HepG2 (cell line): ENCODE measurements at regions not wholly inside any gene's neighbourhood (a gene's known extent, or its start where the extent isn't known, plus 50 kb on each side); places are given as distances from the start of the nearest gene placed in this dataset.

ENCODE experiments used
- ATAC-seq: fragments of 200-7000 bp; cut with Tn5 transposase; 3 replicates; pipeline ENCODE4 v1.9.1; 2020; ENCODE audit warnings: mild to moderate bottlenecking, moderate library complexity
- BruUV-seq: library from RNA; stranded (reverse); fragments of 400-500 nt; replicated peaks from 2 replicates; lab custom pipeline; 2021; lab: Mats Ljungman, UMichigan
- CTCF ChIA-PET: fragments of 300-600 bp; formaldehyde crosslinking; extraction: SDS; loops from one replicate; lab custom pipeline; 2021; ENCODE audit warnings: low total read pairs, inconsistent platforms, low intra/inter-chr PET ratio; lab: Yijun Ruan, JAX
- POLR2A ChIA-PET: fragments of 350-600 bp; sonication (Branson Sonifier 250); formaldehyde crosslinking; loops from one replicate; lab custom pipeline; 2020; ENCODE audit warnings: antibody characterized with exemption, inconsistent platforms; lab: Yijun Ruan, JAX
- DNase-seq: peaks from one replicate; pipeline ENCODE4 v3.0.0-alpha.2; 2015; ENCODE audit warnings: low spot score
- FAIRE-seq: peaks from 3 replicates; lab custom pipeline; 2011; peaks lifted over from hg19 to GRCh38; lab: Jason Lieb, UNC
- H2AFZ ChIP-seq: one replicate; pipeline ENCODE4 v1.6.1; 2011; ENCODE audit warnings: low read length, inconsistent platforms
- H3K27ac ChIP-seq: fragments of 300-600 bp; 3 replicates; pipeline ENCODE4 v1.8.0; 2011; ENCODE audit warnings: mixed run types, mild to moderate bottlenecking, mixed read lengths, low read length, inconsistent platforms; ENCODE audit not compliant: insufficient read depth; ENCODE audit errors: extremely low read length
- H3K27me3 ChIP-seq, 2 experiments: fragments of 200-600 bp in 1 of 2; 2 replicates in 1 of 2; 3 replicates in 1 of 2; pipeline versions ENCODE4 v1.6.0 to v1.8.0; 2011; ENCODE audit warnings: low read length in 2 of 2, mild to moderate bottlenecking in 2 of 2, moderate library complexity in 2 of 2, inconsistent platforms in 1 of 2; ENCODE audit not compliant: insufficient read depth in 2 of 2, control insufficient read depth in 1 of 2
- H3K36me3 ChIP-seq, 2 experiments: fragments of 200-600 bp in 1 of 2; replicated peaks in 1 of 2; 2 replicates in 1 of 2; 3 replicates in 1 of 2; pipeline versions ENCODE4 v1.5.1 to v1.8.0; 2011; ENCODE audit warnings: low read length in 2 of 2, inconsistent platforms in 1 of 2; ENCODE audit not compliant: insufficient read depth in 2 of 2, control insufficient read depth in 1 of 2
- H3K4me1 ChIP-seq: 2 replicates; pipeline ENCODE4 v1.5.1; 2012; ENCODE audit warnings: low read length, inconsistent platforms; ENCODE audit not compliant: insufficient read depth
- H3K4me2 ChIP-seq: 2 replicates; pipeline ENCODE4 v1.6.0; 2011; ENCODE audit warnings: low read depth, low read length, inconsistent platforms
- H3K4me3 ChIP-seq, 3 experiments: fragments of 200-600 bp in 1 of 3; sonication (generic), shearing (Covaris generic) in 1 of 3; replicated peaks in 1 of 3; 2 replicates each; pipeline ENCODE4 v1.5.1; 2011 to 2016; ENCODE audit warnings: low read length in 3 of 3, inconsistent platforms in 2 of 3, low read depth in 2 of 3, mild to moderate bottlenecking in 2 of 3, control low read depth in 1 of 3, mixed read lengths in 1 of 3; ENCODE audit not compliant: insufficient read depth in 1 of 3
- H3K79me2 ChIP-seq: one replicate; pipeline ENCODE4 v1.6.1; 2011; ENCODE audit warnings: low read length, inconsistent platforms; ENCODE audit not compliant: insufficient read depth
- H3K9ac ChIP-seq: 2 replicates; pipeline ENCODE4 v1.6.0; 2011; ENCODE audit warnings: mild to moderate bottlenecking, low read depth, low read length, inconsistent platforms; ENCODE audit not compliant: insufficient read depth
- H3K9me3 ChIP-seq: 2 replicates; pipeline ENCODE4 v1.5.1; 2012; ENCODE audit warnings: mild to moderate bottlenecking, low read length
- H4K20me1 ChIP-seq: 2 replicates; pipeline ENCODE4 v1.6.0; 2011; ENCODE audit warnings: inconsistent platforms, mild to moderate bottlenecking, low read length, moderate library complexity; ENCODE audit not compliant: insufficient read depth
- HDAC2 ChIP-seq: sonication (generic); formaldehyde crosslinking; IDR thresholded peaks from 2 replicates; pipeline ENCODE4 v1.4.0; 2020; ENCODE audit warnings: missing genetic modification reagents
- MBNL3 ChIP-seq: fragments of 250-450 bp; sonication (Bioruptor Pico); conservative IDR thresholded peaks from 2 replicates; pipeline ENCODE4 v1.8.0; 2022; ENCODE audit warnings: mild to moderate bottlenecking, inconsistent platforms
- MXI1 ChIP-seq: IDR thresholded peaks from 3 replicates; pipeline ENCODE4 v1.6.1; 2012; ENCODE audit warnings: low read depth, low read length, inconsistent platforms, borderline replicate concordance
- ZNF792 ChIP-seq: IDR thresholded peaks from 2 replicates; pipeline ENCODE4 v1.6.1; 2016
- ZNF891 ChIP-seq: sonication (generic); formaldehyde crosslinking; IDR thresholded peaks from 2 replicates; pipeline ENCODE4 v1.5.0; 2020; ENCODE audit warnings: mild to moderate bottlenecking, missing genetic modification reagents
- WGBS: methylation state at CpG from one replicate; pipeline ENCODE4 v1.1.6; 2017; ENCODE audit warnings: low lambda C conversion rate; 5-methylcytosine and 5-hydroxymethylcytosine counted together
- in situ Hi-C: cut with HindIII; loops from 2 replicates; pipeline ENCODE4 v1.10.0; 2017; ENCODE audit warnings: low pct_unique_long_range_greater_than_20kb; ENCODE audit not compliant: extremely low pct_ligation_motif_present
- intact Hi-C: fragments of 100-400 bp; cut with micrococcal nuclease; formaldehyde crosslinking; loops from one replicate; pipeline ENCODE4 v1.10.0; 2022; ENCODE audit not compliant: unreplicated experiment

GRCh38 chr12:19894803-19895202, 455.5 kb downstream of the AEBP2 start:
- H3K27ac ChIP-seq, result no peak overlapping the region
- H3K27me3 ChIP-seq, result no peaks in the 10 kb centered on the region
- H3K36me3 ChIP-seq, result no peaks in the 10 kb centered on the region
- TF ChIP-seq MXI1 (no peak), MBNL3 (CRISPR knock-in tag) (no peak), ZNF792 (CRISPR knock-in tag) (no peak), ZNF891 (no peak)
- TF ChIP-seq, all 625 proteins: peak for 0
- no peak overlapping the region for H3K4me3 ChIP-seq
- H4K20me1 ChIP-seq, result no peaks in the 10 kb centered on the region
- POLR2A ChIA-PET, result no interaction called here
- H2AFZ ChIP-seq, result no peak overlapping the region
- FAIRE-seq, result no peak
- no peak overlapping the region for H3K9ac ChIP-seq
- in situ Hi-C loops (no loop called here), intact Hi-C loops (loop anchor here (10.0 kb wide), 1 partner anchor 140 kb away; no protein-coding TSS in a partner anchor)
- 6% methylated on average over 5 of the region's 5 CpGs for WGBS
- CTCF ChIA-PET, result no interaction called here
- H3K79me2 ChIP-seq, result no peaks in the 10 kb centered on the region
- DNase-seq, result no peak
- H3K4me2 ChIP-seq, result no peak overlapping the region
- ATAC-seq, result no peak
- no TSS peak for BruUV-seq
- H3K4me1 ChIP-seq, result no peaks in the 10 kb centered on the region
- no peaks in the 10 kb centered on the region for H3K9me3 ChIP-seq

DNA sequence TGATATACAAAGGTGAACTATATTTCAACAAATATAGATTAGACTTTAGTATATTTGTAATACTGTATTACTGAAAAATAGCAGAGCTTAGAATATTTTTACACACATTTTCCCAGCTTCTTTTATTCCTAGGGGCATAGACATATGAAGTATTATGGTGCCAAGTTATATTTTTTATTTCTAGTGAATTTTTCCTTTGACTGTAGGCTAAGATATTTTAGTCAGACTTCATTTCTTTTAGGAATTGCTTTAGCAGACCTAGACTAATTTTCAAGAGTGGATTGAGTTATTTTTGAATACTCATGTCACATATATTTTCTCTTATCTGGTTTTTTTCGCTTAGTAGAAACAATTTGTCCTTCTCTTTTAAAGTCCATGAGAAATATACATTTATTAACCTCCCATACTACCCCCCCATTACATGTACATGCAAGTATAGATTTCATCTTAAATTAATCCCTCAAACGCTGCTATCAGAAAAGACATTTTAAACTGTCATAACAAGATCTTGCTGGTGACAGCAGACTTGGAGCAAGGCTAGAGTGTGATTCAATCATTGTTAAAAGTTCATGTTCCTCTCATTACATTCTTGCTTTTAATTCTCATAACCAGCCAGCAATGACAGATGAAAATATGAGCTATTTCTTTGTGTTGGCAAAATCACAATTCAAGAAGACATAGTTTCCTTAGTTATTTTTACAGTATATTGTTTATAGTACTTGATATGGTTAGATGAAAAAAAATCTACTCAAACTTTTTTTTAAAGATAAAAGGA, 456.1 kb downstream of the AEBP2 start:
- H3K79me2 ChIP-seq, result no peaks in the 10 kb centered on the region
- in situ Hi-C loops, result no loop called here
- H3K36me3 ChIP-seq, result no peaks in the 10 kb centered on the region
- ChIA-PET POLR2A (no interaction called here), CTCF (no interaction called here)
- no peaks in the 10 kb centered on the region for H3K4me1 ChIP-seq
- DNase-seq (no peak), FAIRE-seq (no peak), ATAC-seq (no peak)
- no peaks in the 10 kb centered on the region for H3K27me3 ChIP-seq
- H2AFZ ChIP-seq, result no peak overlapping the region
- no peak overlapping the region for H3K4me3 ChIP-seq
- H4K20me1 ChIP-seq, result no peaks in the 10 kb centered on the region
- no TSS peak for BruUV-seq
- H3K9me3 ChIP-seq, result no peaks in the 10 kb centered on the region
- no peak for TF ChIP-seq HDAC2 (CRISPR knock-in tag)
- WGBS, result 1% methylated on average over 2 of the region's 2 CpGs
- H3K9ac ChIP-seq, result no peak overlapping the region
- intact Hi-C loops, result loop anchor here (10.0 kb wide), 1 partner anchor 141 kb away; no protein-coding TSS in a partner anchor
- no peak overlapping the region for H3K4me2 ChIP-seq
- H3K27ac ChIP-seq, result no peak overlapping the region
